KMS-11 (cell line): ENCODE measurements at regions not wholly inside any gene's neighbourhood (a gene's known extent, or its start where the extent isn't known, plus 50 kb on each side); places are given as distances from the start of the nearest gene placed in this dataset.

Source experiments
- H2AFZ ChIP-seq: fragments of 200-600 bp; sonication (generic); 2 replicates; pipeline ENCODE4 v1.6.1; 2016; ENCODE audit warnings: antibody characterized with exemption, mixed run types, low read depth
- H3K27ac ChIP-seq: fragments of 200-600 bp; sonication (generic); 2 replicates; pipeline ENCODE4 v1.6.1; 2016; ENCODE audit warnings: mild to moderate bottlenecking, mixed run types
- H3K27me3 ChIP-seq: fragments of 200-600 bp; sonication (generic); 2 replicates; pipeline ENCODE4 v1.6.1; 2017; ENCODE audit warnings: mild to moderate bottlenecking, low read depth, mixed run types, moderate library complexity; ENCODE audit not compliant: insufficient read depth
- H3K36me3 ChIP-seq: fragments of 200-600 bp; sonication (generic); 2 replicates; pipeline ENCODE4 v1.6.1; 2017; ENCODE audit warnings: mild to moderate bottlenecking, mixed run types; ENCODE audit not compliant: insufficient read depth
- H3K4me1 ChIP-seq: fragments of 200-600 bp; sonication (generic); 2 replicates; pipeline ENCODE4 v1.6.1; 2016; ENCODE audit warnings: mild to moderate bottlenecking, low read depth, mixed run types; ENCODE audit not compliant: poor library complexity, severe bottlenecking
- H3K4me2 ChIP-seq: fragments of 200-600 bp; sonication (generic); 2 replicates; pipeline ENCODE4 v1.7.0; 2016; ENCODE audit warnings: mild to moderate bottlenecking, mixed run types
- H3K4me3 ChIP-seq: fragments of 200-600 bp; sonication (generic); IDR thresholded peaks from 2 replicates; pipeline ENCODE4 v1.6.1; 2017; ENCODE audit warnings: low read depth, low read length, mixed read lengths; ENCODE audit not compliant: insufficient read depth
- H3K79me2 ChIP-seq: fragments of 200-600 bp; sonication (generic); 2 replicates; pipeline ENCODE4 v1.6.1; 2016; ENCODE audit warnings: low read depth, mixed run types; ENCODE audit not compliant: insufficient read depth
- H3K9ac ChIP-seq: fragments of 200-600 bp; sonication (generic); 2 replicates; pipeline ENCODE4 v1.6.1; 2016; ENCODE audit warnings: mild to moderate bottlenecking, mixed run types
- H4K20me1 ChIP-seq: fragments of 200-600 bp; sonication (generic); 2 replicates; pipeline ENCODE4 v1.6.1; 2016; ENCODE audit warnings: mild to moderate bottlenecking, mixed run types; ENCODE audit not compliant: insufficient read depth
- CTCF ChIP-seq: fragments of 200-600 bp; sonication (generic); conservative IDR thresholded peaks from 2 replicates; pipeline ENCODE4 v1.6.1; 2017; ENCODE audit warnings: low read depth, mild to moderate bottlenecking, antibody characterized with exemption, low read length, moderate library complexity, mixed read lengths

GRCh38 chr9:120324996-120325642 is 254.8 kb downstream of the CDK5RAP2 start:
- Histone ChIP-seq H3K4me3 (no peak overlapping the region), H2AFZ (no peak overlapping the region), H3K27me3 (no peaks in the 10 kb centered on the region), H3K36me3 (no peaks in the 10 kb centered on the region), H3K27ac (no peak overlapping the region), H3K79me2 (no peaks in the 10 kb centered on the region), H3K4me1 (no peaks in the 10 kb centered on the region), H3K4me2 (no peak overlapping the region), H4K20me1 (no peaks in the 10 kb centered on the region), H3K9ac (no peak overlapping the region)
- no peak; the same call in 1 of the 2 replicates for TF ChIP-seq CTCF

GRCh38 chr9:120324461-120324860 is 255.5 kb downstream of the CDK5RAP2 start:
- Histone ChIP-seq H4K20me1 (no peaks in the 10 kb centered on the region), H3K27me3 (no peaks in the 10 kb centered on the region), H3K36me3 (no peaks in the 10 kb centered on the region), H3K9ac (no peak overlapping the region), H3K4me2 (no peak overlapping the region), H3K4me1 (no peaks in the 10 kb centered on the region), H3K27ac (no peak overlapping the region), H3K4me3 (no peak overlapping the region), H3K79me2 (no peaks in the 10 kb centered on the region), H2AFZ (no peak overlapping the region)
- no peak for TF ChIP-seq CTCF

GRCh38 chr9:120323125-120323524 is 256.8 kb downstream of the CDK5RAP2 start:
- TF ChIP-seq CTCF = no peak
- H2AFZ ChIP-seq = no peak overlapping the region

GRCh38 chr9:120319452-120319851 is 260.5 kb downstream of the CDK5RAP2 start:
- Histone ChIP-seq H3K36me3 (no peaks in the 10 kb centered on the region), H3K4me2 (no peak overlapping the region), H2AFZ (no peak overlapping the region), H3K9ac (no peak overlapping the region), H3K27me3 (no peaks in the 10 kb centered on the region), H3K4me3 (no peak overlapping the region), H4K20me1 (no peaks in the 10 kb centered on the region), H3K79me2 (no peaks in the 10 kb centered on the region), H3K27ac (no peak overlapping the region), H3K4me1 (no peaks in the 10 kb centered on the region)
- no peak for TF ChIP-seq CTCF

More at GRCh38 chr9:120323125-120323524, 256.8 kb downstream of the CDK5RAP2 start:
- no peak overlapping the region for H3K9ac ChIP-seq
- H3K36me3 ChIP-seq = no peaks in the 10 kb centered on the region
- no peaks in the 10 kb centered on the region for H3K27me3 ChIP-seq
- no peaks in the 10 kb centered on the region for H4K20me1 ChIP-seq
- H3K4me3 ChIP-seq = no peak overlapping the region
- no peaks in the 10 kb centered on the region for H3K4me1 ChIP-seq
- no peak overlapping the region for H3K4me2 ChIP-seq
- H3K79me2 ChIP-seq = no peaks in the 10 kb centered on the region
- H3K27ac ChIP-seq = no peak overlapping the region
